GM12874 (cell line): ENCODE measurements at regions not wholly inside any gene's neighbourhood (a gene's known extent, or its start where the extent isn't known, plus 50 kb on each side); places are given as distances from the start of the nearest gene placed in this dataset.

Experiments
- CTCF ChIP-seq: IDR thresholded peaks from 2 replicates; pipeline ENCODE4 v1.5.1; 2011; ENCODE audit warnings: low read depth, mild to moderate bottlenecking, control low read depth, low read length, moderate library complexity; ENCODE audit not compliant: insufficient read depth

GRCh38 chr3:135558150-135558783 lies 407.3 kb upstream of the PPP2R3A start:
- TF ChIP-seq CTCF, result no peak

GRCh38 chr3:135558906-135559305 lies 406.6 kb upstream of the PPP2R3A start:
- no peak for TF ChIP-seq CTCF

GRCh38 chr3:135559802-135560201 lies 405.7 kb upstream of the PPP2R3A start:
- TF ChIP-seq CTCF, result no peak

GRCh38 chr3:135560847-135561246 lies 404.7 kb upstream of the PPP2R3A start:
- TF ChIP-seq CTCF, result no peak

GRCh38 chr3:135564696-135565095 lies 400.8 kb upstream of the PPP2R3A start:
- no peak for TF ChIP-seq CTCF

GRCh38 chr3:135565546-135565945 lies 400.0 kb upstream of the PPP2R3A start:
- no peak for TF ChIP-seq CTCF

- no peak for TF ChIP-seq CTCF
Measured at GRCh38 chr3:135567223-135567622, 398.3 kb upstream of the PPP2R3A start.
